Heart left ventricle (tissue), 16 donors: ENCODE measurements at regions not wholly inside any gene's neighbourhood (a gene's known extent, or its start where the extent isn't known, plus 50 kb on each side); places are given as distances from the start of the nearest gene placed in this dataset.

Experiments
- ATAC-seq, 4 donors: fragments of 200-7000 bp; cut with Tn5 transposase; one replicate each; pipeline ENCODE4 v1.9.1; 2020 to 2022; ENCODE audit warnings: moderate library complexity in 4 of 4, mild to moderate bottlenecking in 3 of 4, moderate number of reproducible peaks in 1 of 4
- DNase-seq, 5 donors: peaks; one replicate each; pipeline ENCODE4 v3.0.0-alpha.2; 2020
- H3K27ac ChIP-seq, 12 donors: fragments of 200-600 bp; sonication (generic) in 4 of 12; one replicate each; pipeline versions ENCODE4 v1.5.0 to v1.8.0; 2016 to 2022; ENCODE audit warnings: mild to moderate bottlenecking in 2 of 12
- H3K27me3 ChIP-seq, 9 donors: fragments of 200-600 bp; sonication (generic) in 2 of 9; one replicate each; pipeline versions ENCODE4 v1.5.1 to v1.8.0; 2016 to 2022; ENCODE audit warnings: mild to moderate bottlenecking in 3 of 9
- H3K36me3 ChIP-seq, 9 donors: fragments of 200-600 bp; sonication (generic) in 2 of 9; one replicate each; pipeline versions ENCODE4 v1.5.0 to v1.8.0; 2018 to 2022; ENCODE audit warnings: mild to moderate bottlenecking in 2 of 9
- H3K4me1 ChIP-seq, 12 donors: fragments of 200-600 bp; sonication (generic) in 4 of 12; one replicate each; pipeline versions ENCODE4 v1.5.0 to v1.8.0; 2016 to 2022; ENCODE audit warnings: mild to moderate bottlenecking in 3 of 12
- H3K4me3 ChIP-seq, 12 donors: fragments of 200-600 bp; sonication (generic) in 4 of 12; one replicate each; pipeline versions ENCODE4 v1.5.0 to v1.8.0; 2017 to 2022; ENCODE audit warnings: mild to moderate bottlenecking in 9 of 12, moderate library complexity in 4 of 12
- H3K9me3 ChIP-seq, 12 donors: fragments of 200-600 bp; sonication (generic) in 4 of 12; one replicate each; pipeline versions ENCODE4 v1.5.0 to v1.8.0; 2016 to 2022; ENCODE audit warnings: mild to moderate bottlenecking in 1 of 12
- CTCF ChIP-seq, 12 donors: fragments of 200-600 bp; sonication (generic) in 4 of 12; IDR thresholded peaks; one replicate each; pipeline versions ENCODE4 v1.5.0 to v1.8.0; 2018 to 2022; ENCODE audit warnings: antibody characterized with exemption in 12 of 12, mild to moderate bottlenecking in 5 of 12
- POLR2A ChIP-seq, 2 donors: fragments of 450-650 bp; IDR thresholded peaks; one replicate each; pipeline ENCODE4 v1.6.1; 2017; ENCODE audit warnings: antibody characterized with exemption in 2 of 2, mild to moderate bottlenecking in 2 of 2, moderate library complexity in 2 of 2
- WGBS, 4 donors: extraction: QIAGEN DNeasy Blood & Tissue Kit in 2 of 4; methylation state at CpG; one replicate each; pipeline versions ENCODE4 v1.1.5 to v1.1.7; 2013 to 2018; 5-methylcytosine and 5-hydroxymethylcytosine counted together
- intact Hi-C, 10 donors: fragments of 100-400 bp; cut with DNase I; formaldehyde crosslinking; loops; one replicate each; pipeline versions ENCODE4 v1.11.1 to v1.14.2; 2022
- donor health status: ischemic (EF 13 %, LVEDD 7.1; RV severe dilation, severe dysfunction).
- donor health status: healthy with polysubstance abuse.
- donor health status: DM: no; HTN: yes; CAD: no.
- donor health status: DM: no; HTN: no; CAD: no.
- donor health status: ischemic (EF 25% LVEDD 6.9; RV normal size, moderate dysfunction).
- donor health status: ischemic (EF 25% LVEDD 5.7; RV mildly dilated, moderate dysfunction).
- donor health status: healthy.
- donor health status: DM: yes; HTN: yes; CAD: no.
- donor health status: ischemic (EF 35%, LVEDD 5.7; RV mildly dilated, moderate dysfunction).
- donor health status: nonischemic (EF 11% LVEDD 7.7; RV severe dilation, severe dysfunction).
- donor health status: DM: yes; HTN: yes; CAD: no.
- donor health status: PGD.
- donor health status: ischemic (EF 29% LVEDD 5.4; RV normal size, mild dysfunction).
- donor health status: nonischemic (EF 23%, LVEDD 6.1; RV moderate dilation, normal function).

- H3K27me3 ChIP-seq: no peaks in the 10 kb centered on the region
- peak overlapping the region in 1 of 12 donors; percentile 35 for H3K27ac ChIP-seq
- WGBS, 4 donors: 71 to 83% (median 76%) methylated on average over 5 of the region's 5 CpGs
- no peak for TF ChIP-seq CTCF (IDR thresholded peaks at IDR 0.05)
- no peak for TF ChIP-seq POLR2A (IDR thresholded peaks at IDR 0.05)
- ATAC-seq (peak in 1 of 4 donors; percentile 16), DNase-seq (no peak)
- H3K9me3 ChIP-seq: no peaks in the 10 kb centered on the region
- H3K36me3 ChIP-seq: peaks cover 0 to 10% (median 4%) of the 10 kb centered on the region in 9 donors
- H3K4me3 ChIP-seq: no peak overlapping the region
- H3K4me1 ChIP-seq: peaks cover 0 to 49% (median 33%) of the 10 kb centered on the region in 12 donors
- intact Hi-C loops: loop anchor here in 2 of 10 donors (10.0 kb wide), 2 partner anchors 244 to 364 kb away; no protein-coding TSS in a partner anchor
Measured at GRCh38 chr7:131061158-131061557, 266.5 kb upstream of the MKLN1 start.

GRCh38 chr7:131061818-131062217, 265.9 kb upstream of the MKLN1 start:
- TF ChIP-seq CTCF (IDR thresholded peaks at IDR 0.05) (no peak), POLR2A (IDR thresholded peaks at IDR 0.05) (no peak)
- WGBS, 4 donors: 69 to 89% (median 79%) methylated on average over 4 of the region's 4 CpGs
- H3K4me1 ChIP-seq: peaks cover 0 to 44% (median 27%) of the 10 kb centered on the region in 12 donors
- ATAC-seq: peak; percentile 24 to 58 (median 44)
- peak overlapping the region in 3 of 12 donors; percentile 12 to 39 (median 25) for H3K27ac ChIP-seq
- peaks cover 0 to 11% (median 4%) of the 10 kb centered on the region in 9 donors for H3K36me3 ChIP-seq
- no peak overlapping the region for H3K4me3 ChIP-seq
- H3K9me3 ChIP-seq: no peaks in the 10 kb centered on the region
- H3K27me3 ChIP-seq: no peaks in the 10 kb centered on the region
- DNase-seq: no peak
- intact Hi-C loops: loop anchor here in 2 of 10 donors (10.0 kb wide), 2 partner anchors 243 to 363 kb away; no protein-coding TSS in a partner anchor

- no peak for ATAC-seq
- Histone ChIP-seq H3K27me3 (no peaks in the 10 kb centered on the region), H3K27ac (peak overlapping the region in 2 of 12 donors; percentile 11 to 14), H3K9me3 (no peaks in the 10 kb centered on the region), H3K36me3 (peaks cover 0 to 24% (median 6%) of the 10 kb centered on the region in 9 donors), H3K4me1 (peaks cover 0 to 53% (median 31%) of the 10 kb centered on the region in 12 donors), H3K4me3 (no peak overlapping the region)
- DNase-seq: no peak
- intact Hi-C loops: loop anchor here in 7 of 10 donors (5.0 to 10.0 kb wide), 6 partner anchors 36 to 361 kb away; no protein-coding TSS in a partner anchor
- no peak for TF ChIP-seq POLR2A (IDR thresholded peaks at IDR 0.05)
- TF ChIP-seq CTCF (IDR thresholded peaks at IDR 0.05): no peak
Measured at GRCh38 chr7:131066635-131067034, 261.0 kb upstream of the MKLN1 start.

GRCh38 chr7:131067220-131067619, 260.5 kb upstream of the MKLN1 start:
- Histone ChIP-seq H3K4me3 (no peak overlapping the region), H3K27ac (peak overlapping the region in 4 of 12 donors; percentile 4 to 42 (median 12)), H3K27me3 (no peaks in the 10 kb centered on the region), H3K4me1 (peaks cover 0 to 55% (median 32%) of the 10 kb centered on the region in 12 donors), H3K36me3 (peaks cover 0 to 24% (median 3%) of the 10 kb centered on the region in 9 donors), H3K9me3 (no peaks in the 10 kb centered on the region)
- intact Hi-C loops: loop anchor here in 7 of 10 donors (5.0 to 10.0 kb wide), 6 partner anchors 35 to 360 kb away; no protein-coding TSS in a partner anchor
- DNase-seq (no peak), ATAC-seq (peak in 2 of 4 donors; percentile 8 to 17)
- TF ChIP-seq POLR2A (IDR thresholded peaks at IDR 0.05): no peak
- no peak for TF ChIP-seq CTCF (IDR thresholded peaks at IDR 0.05)
- 65 to 80% (median 75%) methylated on average over 5 of the region's 5 CpGs for WGBS, 4 donors
